ENCODE measurements at regions not wholly inside any gene's neighbourhood (a gene's known extent, or its start where the extent isn't known, plus 50 kb on each side); places are given as distances from the start of the nearest gene placed in this dataset.
"Not testable (repeated sequence)": the region's sequence is repeated elsewhere in the genome, so short reads cannot be mapped to it uniquely, and the experiment has no call there.

- no peak for DNase-seq
These were observed 49.9 kb upstream of the CAPRIN1 start for GRCh38 chr11:34001557-34002064.

GRCh38 chr11:33999393-33999792, 52.1 kb upstream of the CAPRIN1 start:
- no peak for DNase-seq

- peak in 1 of 2 experiments; percentile 22 for DNase-seq
These were observed 53.8 kb upstream of the CAPRIN1 start for GRCh38 chr11:33997584-33998251.

- peak; percentile 68 to 84 for DNase-seq
These were observed 54.8 kb upstream of the CAPRIN1 start for GRCh38 chr11:33996498-33997454.

GRCh38 chr11:33994937-33995336, 56.6 kb upstream of the CAPRIN1 start:
- no peak for DNase-seq

GRCh38 chr11:33991136-33991535, 60.4 kb upstream of the CAPRIN1 start:
- not testable (repeated sequence) for DNase-seq

GRCh38 chr11:33990131-33990530, 61.4 kb upstream of the CAPRIN1 start:
- DNase-seq, result not testable (repeated sequence)

- no peak for DNase-seq
These were observed 62.1 kb upstream of the CAPRIN1 start for GRCh38 chr11:33989461-33989860.

- DNase-seq, result no peak
These were observed 62.8 kb upstream of the CAPRIN1 start for GRCh38 chr11:33988586-33989370.

- peak; percentile 84 to 91 for DNase-seq
These were observed 63.5 kb upstream of the CAPRIN1 start for GRCh38 chr11:33987975-33988580.

GRCh38 chr11:33987545-33987944, 64.0 kb upstream of the CAPRIN1 start:
- DNase-seq, result no peak

GRCh38 chr11:33986597-33987501, 64.7 kb upstream of the CAPRIN1 start:
- DNase-seq, result not testable (repeated sequence)

GRCh38 chr11:33984682-33985389, 66.7 kb upstream of the CAPRIN1 start:
- DNase-seq, result peak in 1 of 2 experiments; percentile 17

GRCh38 chr11:33982661-33983060, 68.9 kb upstream of the CAPRIN1 start:
- no peak for DNase-seq

GRCh38 chr11:33980897-33981296, 70.6 kb upstream of the CAPRIN1 start:
- no peak for DNase-seq

- DNase-seq, result no peak
These were observed 73.2 kb upstream of the CAPRIN1 start for GRCh38 chr11:33978376-33978775.

GRCh38 chr11:33977676-33978075, 73.9 kb upstream of the CAPRIN1 start:
- no peak for DNase-seq

GRCh38 chr11:33976495-33977199, 74.9 kb upstream of the CAPRIN1 start:
- DNase-seq, result no peak

GRCh38 chr11:33974804-33975203, 76.7 kb upstream of the CAPRIN1 start:
- no peak for DNase-seq

- DNase-seq, result not testable (repeated sequence)
These were observed 79.7 kb upstream of the LMO2 start for GRCh38 chr11:33971530-33971929.
